Endothelial cell of umbilical vein (primary cell): ENCODE measurements at regions not wholly inside any gene's neighbourhood (a gene's known extent, or its start where the extent isn't known, plus 50 kb on each side); places are given as distances from the start of the nearest gene placed in this dataset.
"Not testable (repeated sequence)": the region's sequence is repeated elsewhere in the genome, so short reads cannot be mapped to it uniquely, and the experiment has no call there.

ENCODE experiments used
- BruUV-seq: library from RNA; stranded (reverse); fragments of 400-500 nt; replicated peaks from 2 replicates; lab custom pipeline; 2021; lab: Mats Ljungman, UMichigan
- CTCF ChIA-PET: fragments of 300-600, 350-600 bp; sonication (Branson Sonifier 250); formaldehyde crosslinking; loops from one replicate; lab custom pipeline; 2021; ENCODE audit warnings: antibody characterized with exemption, inconsistent platforms; lab: Charles Lee
- POLR2A ChIA-PET: fragments of 300-600, 350-600 bp; sonication (Branson Sonifier 250); formaldehyde crosslinking; loops from one replicate; lab custom pipeline; 2021; ENCODE audit warnings: antibody characterized with exemption, inconsistent platforms; lab: Charles Lee
- DNase-seq: peaks from one replicate; pipeline ENCODE4 v3.0.0-alpha.2; 2011; ENCODE audit warnings: low read depth, low spot score
- FAIRE-seq: peaks from 2 replicates; lab custom pipeline; 2011; peaks lifted over from hg19 to GRCh38; lab: Jason Lieb, UNC
- H2AFZ ChIP-seq: 2 replicates; pipeline ENCODE4 v1.6.0; 2012; ENCODE audit warnings: low read depth, low read length, control low read depth, inconsistent platforms
- H3K27ac ChIP-seq: 2 replicates; pipeline ENCODE4 v1.5.1; 2011; ENCODE audit warnings: low read depth, mild to moderate bottlenecking, control low read depth, low read length, moderate library complexity; ENCODE audit not compliant: insufficient read depth
- H3K27me3 ChIP-seq, 2 experiments: 2 replicates each; pipeline versions ENCODE4 v1.6.0 to v1.6.1; 2011; ENCODE audit warnings: low read length in 2 of 2, mixed read lengths in 1 of 2; ENCODE audit not compliant: control insufficient read depth in 2 of 2, insufficient read depth in 2 of 2
- H3K36me3 ChIP-seq, 2 experiments: 2 replicates in 1 of 2; 3 replicates in 1 of 2; pipeline ENCODE4 v1.5.1; 2011; ENCODE audit warnings: low read length in 2 of 2, mild to moderate bottlenecking in 1 of 2, moderate library complexity in 1 of 2; ENCODE audit not compliant: control insufficient read depth in 2 of 2, insufficient read depth in 2 of 2; ENCODE audit errors: extremely low read depth in 1 of 2
- H3K4me1 ChIP-seq: 3 replicates; pipeline ENCODE4 v1.5.1; 2011; ENCODE audit warnings: mild to moderate bottlenecking, low read length; ENCODE audit not compliant: control insufficient read depth, insufficient read depth; ENCODE audit errors: extremely low read depth
- H3K4me2 ChIP-seq: 2 replicates; pipeline ENCODE4 v1.6.1; 2011; ENCODE audit warnings: low read length, control low read depth, mixed read lengths; ENCODE audit not compliant: insufficient read depth
- H3K4me3 ChIP-seq, 3 experiments: fragments of 200-600 bp in 1 of 3; sonication (generic), shearing (Covaris generic) in 1 of 3; replicated peaks in 1 of 3; 2 replicates each; pipeline ENCODE4 v1.5.1; 2011 to 2016; ENCODE audit warnings: control low read depth in 3 of 3, low read length in 3 of 3, mild to moderate bottlenecking in 2 of 3, inconsistent platforms in 1 of 3, low read depth in 1 of 3, moderate library complexity in 1 of 3; ENCODE audit not compliant: insufficient read depth in 1 of 3
- H3K79me2 ChIP-seq: 2 replicates; pipeline ENCODE4 v1.6.0; 2012; ENCODE audit warnings: low read length, inconsistent platforms; ENCODE audit not compliant: control insufficient read depth, insufficient read depth
- H3K9ac ChIP-seq: replicated peaks from 2 replicates; pipeline ENCODE3; 2011; ENCODE audit warnings: low read length, control low read depth; ENCODE audit not compliant: insufficient read depth; ENCODE audit errors: extremely low read depth
- H3K9me1 ChIP-seq: replicated peaks from 3 replicates; pipeline ENCODE4 v1.6.0; 2011; ENCODE audit warnings: mild to moderate bottlenecking, low read length; ENCODE audit not compliant: control insufficient read depth, insufficient read depth; ENCODE audit errors: extremely low read depth
- H3K9me3 ChIP-seq: replicated peaks from 2 replicates; pipeline ENCODE4 v1.5.1; 2012; ENCODE audit warnings: low read length, inconsistent platforms; ENCODE audit not compliant: control insufficient read depth, insufficient read depth
- H4K20me1 ChIP-seq: replicated peaks from 2 replicates; pipeline ENCODE3; 2011; ENCODE audit warnings: mild to moderate bottlenecking, low read length; ENCODE audit not compliant: control insufficient read depth, insufficient read depth; ENCODE audit errors: extremely low read depth
- dilution Hi-C: fragments of 300-500 bp; cut with MboI; formaldehyde crosslinking; loops from one replicate; pipeline ENCODE4 v1.15.0; 2019; ENCODE audit warnings: low sequenced_read_pairs; ENCODE audit not compliant: extremely low pct_ligation_motif_present
- intact Hi-C: fragments of 100-400 bp; cut with micrococcal nuclease; formaldehyde crosslinking; loops from one replicate; pipeline ENCODE4 v1.10.0; 2022

DNA sequence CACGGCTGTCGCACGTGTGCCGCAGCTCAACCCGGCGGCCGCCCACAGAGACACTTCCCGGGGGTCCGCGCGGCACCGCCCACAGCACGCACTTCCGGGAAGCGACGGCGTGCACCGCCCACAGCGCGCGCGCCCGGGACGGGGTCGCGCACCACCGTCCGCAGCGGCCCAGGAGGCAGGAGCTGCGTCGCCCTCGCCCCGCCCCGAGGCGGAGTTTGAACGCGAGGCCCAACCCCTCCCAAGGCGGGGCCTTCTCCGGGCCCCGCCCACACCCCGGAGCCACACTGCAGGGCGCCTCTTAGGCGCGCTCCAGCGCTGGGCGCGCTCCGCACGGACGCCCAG lies 5366.8 kb upstream of the TPTE start:
- H3K27me3 ChIP-seq, H3K27ac ChIP-seq, H3K36me3 ChIP-seq, POLR2A ChIA-PET, CTCF ChIA-PET, H4K20me1 ChIP-seq, H3K4me1 ChIP-seq, H3K9me1 ChIP-seq, H3K4me3 ChIP-seq, BruUV-seq, H2AFZ ChIP-seq, H3K79me2 ChIP-seq, dilution Hi-C loops, FAIRE-seq, H3K9ac ChIP-seq, intact Hi-C loops, H3K9me3 ChIP-seq, H3K4me2 ChIP-seq: not testable (repeated sequence)
- DNase-seq, result peak; percentile 84

DNA sequence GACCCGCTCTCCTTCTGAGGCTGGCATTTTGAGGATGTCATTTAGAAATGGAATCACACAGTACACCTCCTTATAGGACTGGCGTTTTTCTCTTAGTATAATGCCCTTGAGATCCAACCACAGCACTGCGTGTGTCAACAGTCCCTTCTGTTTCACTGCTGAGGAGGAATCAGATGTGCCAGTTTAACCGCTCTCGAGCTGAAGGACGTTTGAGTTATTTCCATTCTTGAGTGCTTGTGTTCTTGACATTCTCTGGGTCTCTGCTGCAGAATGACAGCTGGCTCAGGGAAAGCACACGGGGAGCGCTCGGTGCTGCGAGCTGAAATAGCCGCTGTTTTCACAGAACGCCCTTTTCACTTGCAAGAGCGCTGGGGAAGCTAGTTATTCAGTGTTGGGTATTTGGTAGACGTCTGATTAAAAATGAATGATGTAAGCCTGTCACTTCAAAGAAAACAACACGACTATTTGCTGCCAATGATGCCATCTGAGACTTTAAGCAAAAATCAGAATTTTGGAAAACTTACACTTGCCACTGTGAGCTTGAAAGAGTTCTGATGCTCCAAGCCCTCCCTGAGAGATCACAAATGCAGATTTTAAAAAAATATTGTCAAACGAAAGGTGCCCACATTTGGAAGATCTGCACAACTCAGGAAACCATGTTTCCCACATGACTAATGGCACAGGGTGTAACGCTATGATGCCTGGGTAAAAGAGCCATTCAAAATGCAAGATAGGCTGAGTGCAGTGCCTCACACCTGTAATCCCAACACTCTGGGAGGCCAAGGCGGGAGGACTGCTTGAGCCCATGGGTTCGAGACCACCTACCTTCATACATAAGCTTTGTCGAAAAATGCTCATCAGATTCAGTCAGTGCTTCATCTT lies 5358.4 kb upstream of the TPTE start:
- H3K4me1 ChIP-seq, H3K9me3 ChIP-seq, H3K36me3 ChIP-seq, H3K9me1 ChIP-seq, H3K27ac ChIP-seq, H4K20me1 ChIP-seq, H3K79me2 ChIP-seq, BruUV-seq, H3K9ac ChIP-seq, H3K4me2 ChIP-seq, POLR2A ChIA-PET, H3K27me3 ChIP-seq, H2AFZ ChIP-seq, H3K4me3 ChIP-seq, DNase-seq, dilution Hi-C loops, intact Hi-C loops, FAIRE-seq, CTCF ChIA-PET: not testable (repeated sequence)

DNA sequence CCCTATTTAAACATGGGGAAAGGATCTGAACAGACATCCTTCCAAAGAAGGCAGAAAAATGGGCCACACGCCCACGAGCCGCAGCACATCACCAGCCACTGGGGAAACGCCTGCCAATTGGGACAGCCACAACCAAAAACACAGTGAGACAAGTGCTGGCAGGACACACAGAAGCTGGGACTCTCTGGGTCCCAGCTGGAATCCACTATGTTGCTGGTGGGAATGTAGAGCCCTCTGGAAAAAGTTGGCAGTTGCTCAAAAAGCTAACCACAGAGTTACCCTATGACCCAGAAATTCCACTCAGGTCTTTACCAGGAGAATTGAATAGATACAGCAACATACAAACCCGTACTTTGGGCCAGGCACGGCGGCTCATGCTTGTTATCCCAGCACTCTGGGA lies 5355.6 kb upstream of the TPTE start:
- H3K4me1 ChIP-seq, H3K27me3 ChIP-seq, H2AFZ ChIP-seq, H3K9me3 ChIP-seq, H3K9ac ChIP-seq, H3K9me1 ChIP-seq, H3K27ac ChIP-seq, H3K4me2 ChIP-seq, intact Hi-C loops, CTCF ChIA-PET, dilution Hi-C loops, H3K36me3 ChIP-seq, H3K4me3 ChIP-seq, FAIRE-seq, H3K79me2 ChIP-seq, POLR2A ChIA-PET, H4K20me1 ChIP-seq, BruUV-seq, DNase-seq: not testable (repeated sequence)
